ENCODE measurements at regions not wholly inside any gene's neighbourhood (a gene's known extent, or its start where the extent isn't known, plus 50 kb on each side); places are given as distances from the start of the nearest gene placed in this dataset.
A peak's percentile ranks its signal among the peaks of the same experiment; 100 is the strongest.

- ATAC-seq: no peak
- no peaks in the 10 kb centered on the region for H3K9me3 Mint-ChIP-seq
- no peak overlapping the region for H3K27ac Mint-ChIP-seq
- no peaks in the 10 kb centered on the region for H3K36me3 Mint-ChIP-seq
- no peaks in the 10 kb centered on the region for H3K4me1 Mint-ChIP-seq (ENCODE audit: low read depth in 2 of 2)
- peaks cover 0 to 14% of the 10 kb centered on the region in 2 donors for H3K27me3 Mint-ChIP-seq
- no peak overlapping the region for H3K4me3 Mint-ChIP-seq
- no peak for DNase-seq (ENCODE audit: low spot score)
Measured at GRCh38 chr3:160150066-160150465, 75.2 kb upstream of the C3orf80 start.

- Mint-ChIP-seq H3K27me3 (peaks cover 0 to 14% of the 10 kb centered on the region in 2 donors), H3K4me1 (ENCODE audit: low read depth in 2 of 2) (no peaks in the 10 kb centered on the region), H3K36me3 (no peaks in the 10 kb centered on the region), H3K4me3 (no peak overlapping the region), H3K27ac (no peak overlapping the region), H3K9me3 (no peaks in the 10 kb centered on the region)
- ATAC-seq: no peak
- no peak for DNase-seq (ENCODE audit: low spot score)
Measured at GRCh38 chr3:160150525-160150924, 74.7 kb upstream of the C3orf80 start.

GRCh38 chr3:160152638-160153037 is 72.6 kb upstream of the C3orf80 start:
- no peak overlapping the region for H3K4me3 Mint-ChIP-seq
- no peak for ATAC-seq

GRCh38 chr3:160154033-160154432 is 71.2 kb upstream of the C3orf80 start:
- no peaks in the 10 kb centered on the region for H3K4me1 Mint-ChIP-seq (ENCODE audit: low read depth in 2 of 2)
- no peaks in the 10 kb centered on the region for H3K9me3 Mint-ChIP-seq
- H3K4me3 Mint-ChIP-seq: no peak overlapping the region
- DNase-seq (ENCODE audit: low spot score): no peak
- no peak for ATAC-seq
- H3K27me3 Mint-ChIP-seq: peaks cover 0 to 7% of the 10 kb centered on the region in 2 donors
- no peak overlapping the region for H3K27ac Mint-ChIP-seq
- no peaks in the 10 kb centered on the region for H3K36me3 Mint-ChIP-seq

More at GRCh38 chr3:160152638-160153037, 72.6 kb upstream of the C3orf80 start:
- Mint-ChIP-seq H3K27ac (no peak overlapping the region), H3K4me1 (ENCODE audit: low read depth in 2 of 2) (no peaks in the 10 kb centered on the region), H3K9me3 (no peaks in the 10 kb centered on the region), H3K27me3 (peaks cover 0 to 8% of the 10 kb centered on the region in 2 donors), H3K36me3 (no peaks in the 10 kb centered on the region)
- DNase-seq (ENCODE audit: low spot score): no peak

- DNase-seq (ENCODE audit: low spot score) (no peak), ATAC-seq (no peak)
- Mint-ChIP-seq H3K4me1 (ENCODE audit: low read depth in 2 of 2) (no peaks in the 10 kb centered on the region), H3K27me3 (peaks cover 0 to 7% of the 10 kb centered on the region in 2 donors), H3K4me3 (no peak overlapping the region), H3K9me3 (no peaks in the 10 kb centered on the region), H3K27ac (no peak overlapping the region), H3K36me3 (no peaks in the 10 kb centered on the region)
Measured at GRCh38 chr3:160154596-160154995, 70.6 kb upstream of the C3orf80 start.

GRCh38 chr3:160157321-160157720 is 67.9 kb upstream of the C3orf80 start:
- Mint-ChIP-seq H3K4me1 (ENCODE audit: low read depth in 2 of 2) (no peaks in the 10 kb centered on the region), H3K4me3 (no peak overlapping the region), H3K36me3 (no peaks in the 10 kb centered on the region), H3K9me3 (no peaks in the 10 kb centered on the region), H3K27me3 (peaks cover 0 to 7% of the 10 kb centered on the region in 2 donors), H3K27ac (no peak overlapping the region)
- DNase-seq (ENCODE audit: low spot score): no peak
- no peak for ATAC-seq

GRCh38 chr3:160159341-160159740 is 65.9 kb upstream of the C3orf80 start:
- peaks cover 4 to 7% of the 10 kb centered on the region in 2 donors for H3K27me3 Mint-ChIP-seq
- no peak overlapping the region for H3K4me3 Mint-ChIP-seq
- no peaks in the 10 kb centered on the region for H3K9me3 Mint-ChIP-seq
- no peaks in the 10 kb centered on the region for H3K4me1 Mint-ChIP-seq (ENCODE audit: low read depth in 2 of 2)
- H3K27ac Mint-ChIP-seq: no peak overlapping the region
- H3K36me3 Mint-ChIP-seq: no peaks in the 10 kb centered on the region
- ATAC-seq (no peak), DNase-seq (ENCODE audit: low spot score) (no peak)

GRCh38 chr3:160159806-160160205 is 65.4 kb upstream of the C3orf80 start:
- Mint-ChIP-seq H3K9me3 (no peaks in the 10 kb centered on the region), H3K27me3 (peaks cover 4 to 7% of the 10 kb centered on the region in 2 donors), H3K4me1 (ENCODE audit: low read depth in 2 of 2) (no peaks in the 10 kb centered on the region), H3K27ac (no peak overlapping the region), H3K36me3 (no peaks in the 10 kb centered on the region), H3K4me3 (no peak overlapping the region)
- ATAC-seq: no peak
- DNase-seq (ENCODE audit: low spot score): no peak

GRCh38 chr3:160161921-160162320 is 63.3 kb upstream of the C3orf80 start:
- ATAC-seq: no peak
- DNase-seq (ENCODE audit: low spot score): no peak
- no peak overlapping the region for H3K4me3 Mint-ChIP-seq
- peaks cover 4 to 23% of the 10 kb centered on the region in 2 donors for H3K27me3 Mint-ChIP-seq
- no peaks in the 10 kb centered on the region for H3K4me1 Mint-ChIP-seq (ENCODE audit: low read depth in 2 of 2)
- H3K27ac Mint-ChIP-seq: no peak overlapping the region
- H3K36me3 Mint-ChIP-seq: no peaks in the 10 kb centered on the region
- H3K9me3 Mint-ChIP-seq: no peaks in the 10 kb centered on the region

- no peak for DNase-seq (ENCODE audit: low spot score)
- Mint-ChIP-seq H3K27me3 (peaks cover 4 to 23% of the 10 kb centered on the region in 2 donors), H3K9me3 (no peaks in the 10 kb centered on the region), H3K27ac (no peak overlapping the region), H3K4me3 (no peak overlapping the region), H3K4me1 (ENCODE audit: low read depth in 2 of 2) (no peaks in the 10 kb centered on the region), H3K36me3 (no peaks in the 10 kb centered on the region)
- ATAC-seq: no peak
Measured at GRCh38 chr3:160162440-160162839, 62.8 kb upstream of the C3orf80 start.

GRCh38 chr3:160163229-160163878 is 61.9 kb upstream of the C3orf80 start:
- no peaks in the 10 kb centered on the region for H3K36me3 Mint-ChIP-seq
- H3K4me1 Mint-ChIP-seq (ENCODE audit: low read depth in 2 of 2): no peaks in the 10 kb centered on the region
- no peaks in the 10 kb centered on the region for H3K9me3 Mint-ChIP-seq
- no peak overlapping the region for H3K4me3 Mint-ChIP-seq
- no peak overlapping the region for H3K27ac Mint-ChIP-seq
- DNase-seq (ENCODE audit: low spot score): no peak
- no peak for ATAC-seq
- H3K27me3 Mint-ChIP-seq: peaks cover 4 to 23% of the 10 kb centered on the region in 2 donors

GRCh38 chr3:160168246-160168645 is 57.0 kb upstream of the C3orf80 start:
- Mint-ChIP-seq H3K9me3 (no peaks in the 10 kb centered on the region), H3K4me1 (ENCODE audit: low read depth in 2 of 2) (no peaks in the 10 kb centered on the region), H3K36me3 (no peaks in the 10 kb centered on the region), H3K4me3 (no peak overlapping the region), H3K27ac (no peak overlapping the region), H3K27me3 (peaks cover 8 to 34% of the 10 kb centered on the region in 2 donors)
- ATAC-seq: no peak
- DNase-seq (ENCODE audit: low spot score): no peak

GRCh38 chr3:160169139-160169976 is 55.9 kb upstream of the C3orf80 start:
- Mint-ChIP-seq H3K9me3 (no peaks in the 10 kb centered on the region), H3K36me3 (no peaks in the 10 kb centered on the region), H3K4me1 (ENCODE audit: low read depth in 2 of 2) (no peaks in the 10 kb centered on the region), H3K27ac (no peak overlapping the region), H3K4me3 (no peak overlapping the region), H3K27me3 (peaks cover 8 to 28% of the 10 kb centered on the region in 2 donors)
- ATAC-seq: peak in 1 of 2 donors; percentile 43
- no peak for DNase-seq (ENCODE audit: low spot score)

All from natural killer cell treated with Interleukin-12 subunit alpha and Interleukin-12 subunit beta and Interleukin-15 and Interleukin-18, amount 100 ng/mL, for 72 hours (primary cell).